Right lobe of liver (tissue), 4 donors: ENCODE measurements at regions not wholly inside any gene's neighbourhood (a gene's known extent, or its start where the extent isn't known, plus 50 kb on each side); places are given as distances from the start of the nearest gene placed in this dataset.

Experiments used
- CTCF ChIP-seq, 4 donors: fragments of 200-600 bp in 3 of 4; fragments of 450-650 bp in 1 of 4; IDR thresholded peaks; one replicate each; pipeline versions ENCODE4 v1.5.1 to v1.8.0; 2016 to 2022; ENCODE audit warnings: antibody characterized with exemption in 4 of 4, mild to moderate bottlenecking in 2 of 4
- POLR2A ChIP-seq: fragments of 450-650 bp; IDR thresholded peaks from one replicate; pipeline ENCODE4 v1.6.1; 2017; ENCODE audit warnings: antibody characterized with exemption, mild to moderate bottlenecking
- donor health status: DM: no; HTN: no; CAD: no.
- donor health status: DM: no; HTN: no; CAD: no.
- donor health status: DM: no; HTN: yes; CAD: no.

- TF ChIP-seq POLR2A (no peak), CTCF (IDR thresholded peaks at IDR 0.05) (no peak)
Observed at GRCh38 chr11:10937385-10937771, 79.5 kb upstream of the ZBED5 start.
